GM18909 (cell line): ENCODE measurements at regions not wholly inside any gene's neighbourhood (a gene's known extent, or its start where the extent isn't known, plus 50 kb on each side); places are given as distances from the start of the nearest gene placed in this dataset.
"Not testable (repeated sequence)": the region's sequence is repeated elsewhere in the genome, so short reads cannot be mapped to it uniquely, and the experiment has no call there.

Experiments used
- ATAC-seq: cut with Tn5 transposase; IDR thresholded peaks from one replicate; pipeline ENCODE4 v1.9.1; 2021; ENCODE audit warnings: mild to moderate bottlenecking; ENCODE audit not compliant: unreplicated experiment, poor library complexity

DNA sequence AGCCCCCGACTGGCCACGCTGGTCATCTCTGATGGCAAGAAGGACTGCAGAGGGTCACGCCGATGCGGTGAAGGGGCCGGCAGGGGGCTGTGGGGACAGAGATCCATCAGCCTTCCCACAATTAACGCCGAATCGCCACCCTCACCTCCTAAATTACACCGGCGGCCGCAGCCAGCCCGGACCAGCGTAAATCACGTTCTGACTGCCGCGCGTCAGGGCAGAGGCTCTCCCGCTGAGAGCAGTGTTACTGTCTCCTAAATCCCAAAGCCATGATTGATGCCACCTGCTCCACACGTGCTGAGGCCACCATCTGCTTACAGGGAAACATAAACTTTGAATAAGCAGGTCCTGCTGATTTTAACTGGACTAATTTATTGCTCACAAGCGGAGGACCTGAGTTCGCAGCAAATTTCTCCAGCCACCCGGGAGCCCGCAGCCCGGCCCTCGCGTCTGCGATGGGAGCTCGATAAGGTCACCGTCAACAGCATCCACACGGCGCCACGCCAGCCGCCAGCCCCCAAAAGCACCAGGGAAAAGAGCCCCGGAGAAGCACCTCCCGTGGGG lies 127.3 kb upstream of the NKX1-1 start:
- ATAC-seq = no peak

DNA sequence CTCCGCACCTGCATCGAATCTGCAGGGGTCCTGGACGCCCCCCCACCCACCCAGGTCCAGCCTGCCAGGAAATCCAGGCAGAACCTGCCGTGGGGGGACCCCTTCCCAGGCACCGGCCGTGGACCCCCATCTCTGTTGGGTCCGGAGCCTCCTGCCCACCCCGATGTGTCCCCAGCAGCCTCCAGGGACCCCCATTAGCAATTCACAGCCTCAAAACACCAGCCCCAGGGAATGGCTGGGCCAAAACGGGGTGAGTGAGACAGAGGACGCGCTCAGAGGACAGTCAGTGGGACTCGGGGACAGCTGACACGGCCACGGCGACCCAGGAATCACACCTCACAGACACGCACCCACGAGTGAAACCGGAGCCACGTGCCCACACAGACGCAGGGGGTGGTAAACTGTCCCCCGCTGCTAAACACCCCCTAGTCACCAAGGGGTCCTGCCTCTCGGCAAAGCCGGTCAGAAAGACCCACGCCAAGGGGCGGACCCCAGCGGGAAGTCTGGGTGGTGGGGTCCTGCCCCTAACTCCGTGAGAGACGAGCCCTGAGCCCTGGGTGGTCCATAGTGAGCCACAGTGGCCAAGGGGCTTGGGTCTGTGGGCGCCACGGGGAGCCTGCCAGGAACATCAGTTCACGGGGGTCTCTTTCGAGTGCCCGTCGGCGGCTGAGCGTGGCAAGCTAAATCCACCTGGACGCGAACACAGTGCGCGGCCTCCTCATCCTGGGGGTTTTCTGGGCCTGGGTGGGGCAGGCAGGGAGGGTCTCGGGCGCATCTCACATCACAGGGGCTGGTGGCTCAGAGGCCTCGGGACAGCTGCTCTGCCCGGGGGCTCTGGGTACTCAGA lies 126.5 kb upstream of the NKX1-1 start:
- ATAC-seq = no peak

DNA sequence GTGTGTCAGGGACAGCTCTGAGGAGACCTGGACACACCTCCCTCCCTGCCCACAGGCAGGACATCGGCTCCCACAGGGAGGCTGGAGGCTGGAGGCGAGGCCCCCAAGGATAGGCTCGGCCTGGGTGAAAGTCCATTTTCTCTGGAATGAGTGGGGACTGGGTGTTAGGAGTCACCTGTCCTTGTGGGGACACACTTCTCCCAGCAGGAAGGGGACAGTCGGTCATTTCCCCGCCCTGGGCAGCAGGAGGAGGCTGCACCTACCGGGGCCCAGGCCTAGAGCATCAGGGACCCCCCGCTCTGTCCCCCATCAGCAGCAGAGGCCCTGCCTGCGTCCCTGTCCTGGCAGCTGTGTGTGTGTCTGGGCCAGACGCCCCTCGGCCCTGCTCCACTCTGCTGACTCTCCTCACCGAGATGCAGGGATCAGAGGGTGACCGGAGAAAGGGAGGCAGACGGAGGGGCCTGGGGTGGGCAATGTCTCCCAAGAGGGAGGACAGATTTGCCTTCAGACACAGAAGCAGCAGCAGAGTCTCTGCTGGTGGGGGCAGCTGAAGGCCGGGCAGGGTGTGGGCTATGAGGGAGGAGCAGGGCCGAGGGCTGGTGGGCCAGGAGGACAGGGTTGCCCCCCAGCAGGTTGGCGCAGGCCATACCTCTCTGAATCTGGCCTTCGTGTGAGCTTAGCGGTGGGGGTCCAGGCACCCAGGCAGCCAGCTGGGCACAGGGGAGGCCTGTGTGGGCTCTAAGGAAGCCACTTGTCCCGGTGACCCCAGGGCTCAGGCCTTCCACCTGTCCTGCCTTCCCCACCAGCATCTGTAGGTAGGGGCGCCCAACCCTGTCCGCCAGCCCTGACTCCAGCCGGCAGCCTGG lies 125.7 kb upstream of the NKX1-1 start:
- no peak for ATAC-seq

DNA sequence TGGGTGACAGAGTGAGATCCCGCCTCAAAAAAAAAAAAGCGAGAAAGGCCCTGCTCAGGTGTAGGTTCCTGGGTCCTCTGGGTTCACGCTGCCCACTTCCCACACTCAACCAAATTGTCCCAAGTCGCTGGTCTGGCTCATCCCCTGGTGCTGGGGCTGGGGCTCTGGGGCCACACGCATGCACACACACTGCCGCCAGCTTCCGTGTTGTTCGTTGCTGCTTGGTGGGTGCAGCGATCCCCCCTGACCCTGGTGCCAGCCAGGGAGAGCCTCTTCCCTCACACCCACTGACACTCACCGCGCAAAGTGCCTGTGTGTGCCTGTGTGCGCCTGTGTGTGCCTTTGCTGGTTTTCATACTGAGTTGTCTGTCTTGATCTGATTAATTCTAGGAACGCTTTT lies 124.1 kb upstream of the NKX1-1 start:
- ATAC-seq = no peak

DNA sequence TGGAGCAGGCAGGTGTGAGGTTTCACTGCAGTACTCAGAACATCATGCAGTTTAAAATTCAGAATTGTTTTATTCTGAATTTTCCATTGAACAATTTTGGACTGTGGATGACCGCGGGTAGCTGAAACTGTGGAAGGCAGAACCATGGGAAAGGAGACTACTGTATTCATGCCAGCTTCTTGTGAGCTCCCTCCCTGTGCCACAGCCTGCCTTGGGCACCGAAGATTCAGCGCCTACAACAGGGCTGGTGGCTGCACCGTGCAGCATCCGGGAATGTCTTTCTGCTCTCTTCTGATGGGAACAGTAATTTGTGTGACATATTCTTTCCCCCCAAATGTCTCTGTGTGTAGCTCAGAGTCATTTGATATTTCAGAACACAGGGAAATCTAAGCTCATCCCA lies 118.5 kb upstream of the NKX1-1 start:
- ATAC-seq = no peak

DNA sequence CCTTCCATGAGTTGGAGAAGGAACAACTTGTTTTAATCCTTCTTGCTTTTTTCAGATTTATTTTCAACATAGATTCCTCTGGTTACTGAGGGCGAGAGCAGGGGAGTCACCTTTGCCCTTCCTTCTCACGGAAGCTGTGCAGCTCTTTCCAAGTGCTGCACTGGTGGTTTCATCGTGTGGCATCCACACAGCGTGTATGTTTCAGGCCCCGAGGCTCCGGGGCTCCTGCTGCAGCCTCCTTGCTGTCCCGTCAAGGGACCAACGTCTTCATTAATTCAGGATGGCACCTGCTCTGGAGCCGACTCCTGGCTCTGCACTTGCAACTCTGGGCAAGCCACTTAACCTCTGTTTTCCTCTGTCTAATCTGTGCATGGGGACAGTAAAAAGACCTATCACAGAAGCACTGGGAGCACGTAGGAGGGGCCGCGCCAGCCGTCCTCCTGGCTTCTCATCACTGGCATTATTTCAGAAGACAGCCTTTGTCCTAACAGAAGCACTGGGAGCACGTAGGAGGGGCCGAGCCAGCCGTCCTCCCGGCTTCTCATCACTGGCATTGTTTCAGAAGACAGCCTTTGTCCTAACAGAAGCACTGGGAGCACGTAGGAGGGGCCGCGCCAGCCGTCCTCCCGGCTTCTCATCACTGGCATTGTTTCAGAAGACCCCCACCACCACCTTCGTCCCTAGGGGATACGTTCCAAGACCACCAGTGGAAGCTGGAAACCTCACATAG lies 117.8 kb upstream of the NKX1-1 start:
- no peak for ATAC-seq

DNA sequence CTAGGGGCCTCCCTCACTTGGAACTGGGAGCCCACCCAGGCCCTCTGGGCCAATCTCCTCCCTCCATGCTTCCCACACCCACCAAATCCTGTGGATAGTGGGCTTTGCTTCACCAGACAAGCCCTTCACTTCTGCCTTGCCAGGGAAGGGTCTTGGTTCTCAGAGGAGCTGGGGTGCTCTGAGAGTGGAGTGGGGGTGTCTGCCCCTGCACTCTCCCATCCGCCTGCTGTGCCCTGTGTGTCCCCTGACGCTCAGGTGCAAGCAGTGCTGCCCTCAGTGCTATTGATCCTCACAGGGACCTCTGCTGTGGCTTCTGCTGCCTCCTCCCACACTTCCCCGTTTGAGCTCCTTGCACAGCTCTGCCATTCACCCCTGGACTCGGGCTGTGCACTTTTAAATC lies 117.3 kb upstream of the NKX1-1 start:
- ATAC-seq = no peak

DNA sequence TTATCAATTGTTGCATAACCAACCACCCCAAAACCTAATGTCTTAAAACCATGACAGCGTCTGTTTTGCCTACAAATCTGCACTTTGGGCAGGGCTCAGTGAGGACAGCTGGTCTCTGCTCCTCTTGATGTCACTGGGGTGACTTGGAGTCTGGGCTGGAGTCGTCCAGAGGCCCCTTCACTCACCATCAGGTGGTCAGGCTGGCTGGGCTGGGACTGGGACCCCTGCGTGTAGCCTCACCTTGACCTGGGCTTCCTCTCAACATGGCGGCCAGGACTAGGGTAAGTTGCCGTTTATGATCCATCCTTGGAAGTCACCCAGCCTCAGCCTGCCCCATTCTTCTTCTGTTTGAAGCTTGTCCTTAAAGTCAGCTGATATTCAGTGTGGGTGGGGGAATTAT lies 116.8 kb upstream of the NKX1-1 start:
- no peak for ATAC-seq

DNA sequence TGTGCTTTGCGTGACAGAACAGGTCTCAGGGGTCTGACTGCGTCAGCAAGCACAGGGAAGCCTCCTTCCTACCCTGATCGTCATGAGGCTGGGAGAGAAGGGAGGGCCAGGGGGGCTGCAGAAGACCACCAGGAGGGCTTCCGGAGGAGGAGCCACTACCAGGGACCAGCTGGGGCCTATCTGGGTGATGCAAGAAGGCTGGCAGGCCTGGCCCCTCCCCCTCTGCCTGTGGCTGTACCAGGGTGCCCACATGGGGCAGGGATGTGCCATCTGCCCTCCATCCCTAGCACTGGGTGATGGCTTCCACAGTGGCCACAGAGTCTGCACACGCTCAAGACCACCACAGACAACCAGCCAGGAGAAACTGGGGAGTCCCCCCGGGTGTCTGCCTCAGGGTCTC lies 116.4 kb upstream of the NKX1-1 start:
- ATAC-seq = no peak

DNA sequence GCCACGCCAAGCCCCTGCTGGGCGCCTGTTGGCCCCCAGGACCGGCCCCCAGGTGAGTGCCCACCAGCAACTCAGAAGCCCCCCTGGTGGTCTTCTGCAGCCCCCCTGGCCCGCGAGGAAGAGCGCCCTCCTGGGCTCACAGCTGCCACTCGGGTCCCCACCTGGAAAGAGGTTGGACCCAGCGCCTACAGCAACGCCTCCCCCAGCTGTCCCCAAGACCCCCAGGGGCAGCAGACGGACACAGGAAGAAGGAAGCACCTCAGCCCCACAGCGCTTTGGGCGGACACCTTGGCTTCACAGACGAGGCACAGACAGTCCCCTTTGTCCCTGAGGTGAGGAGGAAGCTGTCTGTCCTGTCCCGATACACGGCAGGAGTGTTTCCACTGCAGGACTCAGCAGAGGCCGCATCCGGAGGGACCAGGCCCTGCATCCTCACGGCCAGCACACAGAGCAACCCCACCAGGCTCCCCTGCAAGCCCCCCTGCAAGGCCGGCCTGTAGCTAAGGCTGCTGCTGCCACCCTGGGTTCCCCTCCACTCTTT lies 115.6 kb upstream of the NKX1-1 start:
- ATAC-seq = no peak

DNA sequence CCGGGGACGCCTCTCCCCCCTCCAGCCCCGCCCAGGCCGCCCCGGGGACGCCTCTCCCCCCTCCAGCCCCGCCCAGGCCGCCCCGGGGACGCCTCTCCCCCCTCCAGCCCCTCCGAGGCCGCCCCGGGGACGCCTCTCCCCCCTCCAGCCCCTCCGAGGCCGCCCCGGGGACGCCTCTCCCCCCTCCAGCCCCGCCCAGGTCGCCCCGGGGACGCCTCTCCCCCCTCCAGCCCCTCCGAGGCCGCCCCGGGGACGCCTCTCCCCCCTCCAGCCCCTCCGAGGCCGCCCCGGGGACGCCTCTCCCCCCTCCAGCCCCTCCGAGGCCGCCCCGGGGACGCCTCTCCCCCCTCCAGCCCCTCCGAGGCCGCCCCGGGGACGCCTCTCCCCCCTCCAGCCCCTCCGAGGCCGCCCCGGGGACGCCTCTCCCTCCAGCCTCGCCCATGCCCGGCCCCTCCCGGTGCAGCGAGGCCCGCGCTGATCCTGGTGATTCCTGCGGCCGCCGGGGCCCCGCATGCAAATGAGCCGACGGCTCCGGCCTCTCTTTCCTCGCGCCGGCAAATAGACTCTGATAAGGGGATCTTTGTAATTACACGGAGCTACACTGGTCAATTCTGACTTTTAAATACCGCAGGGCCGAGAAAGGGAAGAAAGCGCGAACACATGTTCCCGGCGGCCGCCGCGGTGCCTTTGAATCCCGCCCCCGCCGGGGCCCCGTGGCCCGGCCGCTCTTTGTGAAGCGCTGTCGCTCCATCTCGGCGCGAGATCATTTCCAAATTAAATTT lies 114.7 kb upstream of the NKX1-1 start:
- ATAC-seq = not testable (repeated sequence)

DNA sequence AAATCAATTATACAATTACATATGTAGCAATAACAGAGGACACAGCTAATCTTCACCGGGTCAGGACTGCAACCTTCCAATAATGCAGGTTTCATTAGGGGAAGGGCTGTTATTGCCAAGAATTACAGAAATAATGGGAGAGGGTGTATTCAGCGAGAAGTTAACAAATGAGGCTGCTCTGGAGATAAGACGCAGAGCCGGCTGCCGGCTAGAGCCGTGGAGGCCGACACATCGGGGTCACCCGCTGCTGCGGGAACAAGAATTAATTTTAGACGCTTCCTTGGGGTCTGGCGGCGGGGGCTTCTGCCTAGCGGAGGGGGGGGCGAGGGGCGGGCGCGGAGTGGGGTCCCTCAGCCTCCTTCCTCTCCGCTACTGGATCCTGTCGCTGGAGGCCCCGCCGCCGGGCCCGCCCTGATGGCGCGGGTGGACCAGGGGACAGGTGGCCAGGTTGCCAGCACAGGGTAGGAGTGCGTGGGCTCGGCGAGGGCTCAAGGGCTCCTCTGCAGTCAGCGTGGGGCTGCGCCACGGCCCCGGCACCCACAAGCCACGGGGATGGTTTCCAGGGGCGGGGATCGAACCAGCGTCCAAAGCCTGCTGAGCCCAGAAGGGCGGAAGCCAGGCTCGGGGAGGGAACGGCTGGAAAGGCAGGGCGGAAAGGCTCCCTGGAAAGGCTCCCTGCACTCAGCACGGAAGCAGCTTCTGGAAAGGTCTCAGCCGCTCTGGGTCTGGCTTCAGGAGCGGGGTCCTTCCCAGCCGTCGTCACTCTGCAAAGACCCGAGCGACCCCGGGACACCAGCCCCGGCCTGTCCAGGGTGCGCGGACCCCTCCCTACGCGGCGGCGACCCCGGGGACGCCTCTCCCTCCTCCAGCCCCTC lies 113.8 kb upstream of the NKX1-1 start:
- no peak for ATAC-seq

DNA sequence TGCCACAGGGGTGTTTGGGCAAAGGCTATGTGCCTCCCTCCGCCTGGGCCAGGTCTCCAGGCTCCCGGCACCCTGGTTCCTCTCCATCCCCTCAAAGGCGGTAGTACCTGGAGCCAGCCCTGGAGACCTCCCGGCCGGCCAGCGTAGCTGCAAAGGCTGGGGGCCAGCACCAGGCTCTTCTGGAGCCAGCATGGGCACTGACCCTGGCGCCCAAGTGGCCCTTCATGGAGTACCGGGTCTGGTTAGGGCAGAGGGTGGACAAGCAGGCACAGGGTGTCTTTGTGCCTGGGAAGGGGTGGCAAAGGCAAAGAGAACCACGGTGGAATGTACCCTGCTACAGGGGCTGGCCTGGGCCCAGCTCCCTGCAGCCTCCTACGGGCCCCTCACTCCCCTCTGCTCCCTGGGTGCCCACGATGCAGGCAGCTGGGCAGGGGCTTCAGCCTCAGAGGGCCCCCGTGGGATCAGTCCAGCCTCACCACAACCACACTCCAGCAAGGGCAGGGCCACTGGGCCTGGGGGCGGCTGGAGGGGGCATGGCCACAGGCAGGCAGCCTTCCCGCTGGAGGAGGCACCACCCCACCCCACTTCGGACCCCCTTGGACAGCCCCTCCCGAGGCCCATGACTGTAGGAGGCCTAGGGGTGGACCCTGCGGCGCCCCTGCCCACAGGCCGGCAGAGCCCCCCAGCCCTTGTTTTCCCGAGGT lies 112.9 kb upstream of the NKX1-1 start:
- no peak for ATAC-seq

DNA sequence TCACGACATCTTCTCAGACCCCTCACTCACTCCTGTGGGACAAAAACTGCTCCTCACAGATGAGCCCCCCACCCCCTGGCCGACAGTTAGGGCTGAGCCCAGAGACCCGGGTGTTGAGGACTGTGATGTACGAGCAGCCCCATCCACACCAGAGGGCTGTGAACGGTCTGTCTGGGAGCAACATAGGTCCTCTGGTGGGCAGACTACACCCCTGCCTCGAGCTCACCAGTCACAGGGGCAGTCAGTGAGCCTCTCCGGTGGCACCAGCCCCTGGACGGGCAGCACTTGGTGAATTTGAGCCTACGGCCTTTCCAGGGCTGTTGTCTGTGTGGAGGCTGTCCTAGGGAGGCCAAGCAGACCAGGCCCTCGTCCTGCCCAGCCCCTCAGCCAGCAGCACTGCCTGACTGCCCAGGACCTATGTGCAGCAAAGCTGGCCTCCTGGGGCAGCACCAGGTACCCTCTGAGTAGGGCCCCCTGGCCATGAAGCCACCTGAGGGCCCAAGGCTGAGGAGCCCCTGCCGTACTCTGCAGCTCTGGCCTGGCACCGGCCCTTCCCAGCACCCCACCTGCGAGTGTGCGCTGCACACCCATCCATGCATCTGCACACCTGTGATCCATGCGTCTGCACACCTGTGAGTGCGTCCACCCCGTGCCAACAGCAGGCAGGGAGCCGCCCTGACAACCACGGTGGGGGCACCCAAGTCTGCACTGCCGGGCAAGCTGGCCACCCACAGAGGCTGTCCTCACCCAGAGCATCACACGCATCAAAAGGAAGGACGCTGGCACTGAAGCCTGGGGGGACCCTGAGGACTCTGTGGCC lies 111.6 kb upstream of the NKX1-1 start:
- no peak for ATAC-seq

DNA sequence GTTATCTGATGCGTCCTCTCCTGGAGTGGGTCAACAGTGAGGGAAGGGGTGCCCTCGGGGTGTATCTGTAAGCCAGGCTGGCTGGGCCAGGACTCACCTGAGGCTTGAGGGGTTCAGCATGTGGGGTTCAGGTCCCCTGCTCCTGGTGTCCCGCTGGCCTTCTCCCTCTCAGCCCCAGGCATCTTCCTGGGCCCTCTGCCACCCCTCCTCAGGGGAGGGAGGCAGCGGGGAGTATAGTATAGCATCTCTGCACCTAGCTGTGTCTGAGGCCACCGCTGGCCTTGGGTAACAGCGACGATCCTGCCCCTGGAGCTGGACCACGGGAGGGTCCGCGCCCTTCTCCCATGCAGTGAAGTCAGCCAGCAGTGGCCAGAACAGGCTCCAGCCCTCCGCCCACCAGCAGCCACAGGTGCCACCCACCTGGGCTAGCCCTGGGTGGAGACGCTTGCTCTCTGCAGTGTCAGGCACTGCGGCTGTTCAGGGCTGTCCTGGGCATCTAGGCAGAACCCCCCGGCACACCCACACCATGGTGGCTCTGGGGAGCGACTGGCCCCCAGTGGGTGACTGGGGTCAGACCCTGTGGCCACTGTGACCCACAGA lies 110.7 kb upstream of the NKX1-1 start:
- ATAC-seq = no peak

DNA sequence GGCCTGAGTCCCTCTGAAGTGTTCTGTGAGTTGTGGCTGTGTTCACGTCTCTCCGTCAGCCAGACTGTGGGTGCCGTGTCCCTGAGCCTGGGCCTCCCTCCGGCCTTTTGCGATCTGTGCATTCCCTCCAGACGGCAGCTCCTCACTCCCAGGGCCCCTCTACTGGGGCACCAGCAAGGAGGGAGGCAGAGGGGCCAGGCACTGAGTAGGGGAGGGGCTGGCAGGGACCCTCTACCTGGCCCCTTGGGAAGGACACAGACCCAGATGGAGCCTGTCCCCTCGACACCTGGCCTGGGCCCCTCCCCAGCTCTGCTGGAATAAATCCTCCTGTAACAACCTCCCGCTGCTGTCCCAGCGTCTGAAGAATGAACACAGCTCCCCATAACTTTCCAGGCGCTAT lies 110.0 kb upstream of the NKX1-1 start:
- no peak for ATAC-seq

DNA sequence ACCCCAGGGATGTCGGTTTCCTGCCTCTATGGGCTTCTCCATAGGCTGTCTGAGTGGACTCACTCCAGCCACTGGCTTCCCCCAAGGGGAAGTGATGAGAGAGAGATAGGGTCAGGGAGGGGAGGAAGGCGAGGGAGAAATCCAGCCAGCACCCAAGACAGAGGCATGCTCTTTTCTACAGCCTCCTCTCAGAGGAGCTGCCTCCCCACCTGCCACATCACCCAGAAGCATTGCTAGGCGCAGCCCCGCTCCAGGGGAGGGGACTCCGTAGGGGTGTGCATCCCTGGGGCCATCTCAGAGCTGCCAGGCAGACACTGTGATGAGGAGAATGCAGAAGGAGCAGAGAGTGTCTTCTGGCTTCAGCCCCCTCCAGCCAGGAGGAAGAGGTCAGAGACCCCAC lies 109.5 kb upstream of the NKX1-1 start:
- ATAC-seq = no peak
